RWPE2 (cell line): ENCODE measurements at regions not wholly inside any gene's neighbourhood (a gene's known extent, or its start where the extent isn't known, plus 50 kb on each side); places are given as distances from the start of the nearest gene placed in this dataset.

Experiments
- ATAC-seq: fragments of 200-7000 bp; cut with Tn5 transposase; 3 replicates; pipeline ENCODE4 v1.9.1; 2021; ENCODE audit warnings: low read depth
- DNase-seq: peaks from one replicate; pipeline ENCODE4 v3.0.0-alpha.2; 2020; ENCODE audit warnings: low spot score
- H3K27ac ChIP-seq: fragments of 450-650 bp; 2 replicates; pipeline ENCODE4 v1.5.1; 2017; ENCODE audit warnings: mild to moderate bottlenecking; ENCODE audit not compliant: poor library complexity, severe bottlenecking
- H3K27me3 ChIP-seq: fragments of 250-450 bp; sonication (Bioruptor Pico); 2 replicates; pipeline ENCODE4 v1.5.1; 2021; ENCODE audit warnings: mild to moderate bottlenecking, moderate library complexity; ENCODE audit not compliant: insufficient read depth, poor library complexity, severe bottlenecking
- H3K36me3 ChIP-seq: fragments of 250-450 bp; sonication (Bioruptor Pico); 2 replicates; pipeline ENCODE4 v1.5.1; 2020; ENCODE audit warnings: low read depth, mild to moderate bottlenecking, moderate library complexity
- H3K4me1 ChIP-seq: fragments of 250-450 bp; sonication (Bioruptor Pico); 2 replicates; pipeline ENCODE4 v1.5.1; 2021; ENCODE audit warnings: mild to moderate bottlenecking, moderate library complexity; ENCODE audit not compliant: insufficient read depth, poor library complexity, severe bottlenecking
- H3K4me3 ChIP-seq: fragments of 250-450 bp; sonication (Bioruptor Pico); 2 replicates; pipeline ENCODE4 v1.5.1; 2021; ENCODE audit warnings: mild to moderate bottlenecking, moderate library complexity; ENCODE audit not compliant: severe bottlenecking
- H3K9me3 ChIP-seq: fragments of 250-450 bp; sonication (Bioruptor Pico); 2 replicates; pipeline ENCODE4 v1.5.1; 2021; ENCODE audit warnings: mild to moderate bottlenecking, moderate library complexity; ENCODE audit not compliant: severe bottlenecking
- CTCF ChIP-seq: fragments of 450-650 bp; IDR thresholded peaks from one replicate; pipeline ENCODE4 v1.5.1; 2017; ENCODE audit warnings: mild to moderate bottlenecking, moderate library complexity; ENCODE audit not compliant: poor library complexity, severe bottlenecking

- Histone ChIP-seq H3K9me3 (peaks cover 5% of the 10 kb centered on the region), H3K27me3 (no peaks in the 10 kb centered on the region), H3K36me3 (no peaks in the 10 kb centered on the region), H3K4me3 (no peak overlapping the region), H3K4me1 (peaks cover 8% of the 10 kb centered on the region), H3K27ac (no peak overlapping the region)
- ATAC-seq (no peak), DNase-seq (no peak)
- TF ChIP-seq CTCF = no peak
Observed at GRCh38 chr4:74642006-74642405, 152.3 kb downstream of the BTC start.

- Histone ChIP-seq H3K9me3 (peaks cover 5% of the 10 kb centered on the region), H3K27ac (no peak overlapping the region), H3K27me3 (no peaks in the 10 kb centered on the region), H3K4me1 (peaks cover 12% of the 10 kb centered on the region), H3K4me3 (no peak overlapping the region), H3K36me3 (peaks cover 4% of the 10 kb centered on the region; the same call in 1 of the 2 replicates)
- ATAC-seq = no peak
- TF ChIP-seq CTCF = no peak
- no peak for DNase-seq
Observed at GRCh38 chr4:74649193-74649592, 145.1 kb downstream of the BTC start.

DNA sequence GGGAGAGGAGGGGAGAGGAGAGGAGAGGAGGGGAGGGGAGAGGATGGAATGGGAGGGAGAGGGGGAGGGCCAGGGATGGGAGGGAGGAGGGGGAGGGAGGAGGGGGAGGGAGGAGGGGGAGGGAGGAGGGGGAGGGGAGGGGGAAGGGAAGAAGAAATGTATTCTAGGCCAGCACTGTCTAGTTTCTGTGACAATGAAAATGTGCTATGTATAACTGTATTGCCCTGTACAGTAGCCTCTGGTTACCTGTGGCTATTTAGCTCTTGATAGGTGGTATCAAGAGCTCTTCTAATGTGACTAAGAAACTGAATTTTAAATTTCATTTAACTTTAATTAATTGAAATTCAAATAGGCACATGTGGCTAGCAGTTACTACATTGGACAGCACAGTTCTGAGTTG, 143.1 kb downstream of the BTC start:
- no peak for ATAC-seq
- peaks cover 4% of the 10 kb centered on the region; the same call in 1 of the 2 replicates for H3K36me3 ChIP-seq
- H3K4me3 ChIP-seq = no peak overlapping the region
- H3K27ac ChIP-seq = no peak overlapping the region
- DNase-seq = no peak
- no peaks in the 10 kb centered on the region for H3K27me3 ChIP-seq
- H3K4me1 ChIP-seq = peaks cover 19% of the 10 kb centered on the region
- no peaks in the 10 kb centered on the region for H3K9me3 ChIP-seq
- TF ChIP-seq CTCF = no peak

DNA sequence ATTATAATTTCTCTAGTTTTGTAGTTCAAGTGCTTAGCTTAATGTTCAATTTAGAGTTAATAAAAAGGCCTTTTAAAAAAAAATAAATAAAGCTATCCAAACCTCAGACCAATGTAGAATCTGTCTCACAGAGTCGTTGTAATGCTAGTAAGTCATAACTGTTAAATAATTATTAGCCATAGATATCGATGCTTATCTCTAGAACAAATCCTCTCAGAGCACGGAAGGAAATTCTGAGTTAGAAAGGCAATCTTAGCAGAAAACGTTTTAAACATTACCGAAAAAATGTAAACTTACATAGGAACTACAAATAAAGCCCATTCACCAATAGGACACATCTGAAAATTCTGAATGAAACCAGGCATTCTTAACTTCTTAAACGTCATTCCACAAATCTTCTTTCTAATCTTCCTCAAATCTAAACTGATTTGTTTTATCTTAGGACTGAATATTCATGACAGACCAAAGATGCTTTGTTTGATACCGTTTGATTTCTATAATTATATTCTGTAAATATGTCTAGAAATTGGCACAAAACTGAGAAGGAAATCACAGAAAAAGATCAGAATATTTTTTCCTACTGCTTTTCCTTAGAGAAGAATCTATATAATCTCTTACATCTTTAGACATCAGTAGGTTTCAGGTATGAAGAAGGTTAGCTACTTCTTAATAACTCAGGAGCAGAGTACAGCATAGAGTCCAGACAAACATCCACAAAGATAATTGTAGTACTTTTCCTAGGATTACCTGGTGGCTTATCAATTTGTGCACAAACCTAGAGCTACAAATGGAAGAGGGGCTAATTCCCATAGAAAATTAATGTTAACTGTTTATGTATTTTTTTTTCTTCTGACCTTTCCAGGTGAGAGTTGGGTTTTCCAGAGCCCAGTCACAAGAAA, 140.7 kb downstream of the BTC start:
- Histone ChIP-seq H3K4me1 (peaks cover 19% of the 10 kb centered on the region), H3K9me3 (no peaks in the 10 kb centered on the region), H3K27ac (peak overlapping the region; percentile 80), H3K36me3 (peaks cover 2% of the 10 kb centered on the region; the same call in 1 of the 2 replicates), H3K27me3 (no peaks in the 10 kb centered on the region), H3K4me3 (no peak overlapping the region)
- TF ChIP-seq CTCF = no peak
- no peak for DNase-seq
- peak; percentile 28; the same call in 2 of the 3 replicates for ATAC-seq

DNA sequence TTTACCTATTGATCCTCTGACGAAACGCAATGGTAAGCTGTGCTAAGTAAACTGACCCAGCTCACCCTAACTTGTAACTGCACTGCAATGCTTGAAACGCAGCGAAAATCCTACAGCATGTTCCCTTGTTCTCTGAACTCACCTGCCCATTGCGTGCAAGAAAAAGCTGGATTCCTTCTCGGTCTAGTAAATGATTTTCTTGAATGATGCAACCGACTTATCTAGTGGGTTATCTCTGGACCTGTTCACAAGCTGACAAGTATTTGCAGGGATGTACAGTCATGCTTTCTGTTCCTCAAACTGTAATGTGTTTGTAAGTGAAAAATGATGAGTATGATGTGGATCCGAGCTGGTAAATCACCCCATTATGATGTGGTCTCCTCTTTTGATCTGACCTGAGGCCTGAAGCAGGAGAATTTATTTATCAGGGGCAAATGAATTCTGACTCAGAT, 140.1 kb downstream of the BTC start:
- H3K4me1 ChIP-seq = peaks cover 22% of the 10 kb centered on the region
- H3K27ac ChIP-seq = peak overlapping the region; percentile 80
- ATAC-seq (peak; percentile 91), DNase-seq (peak; percentile 58)
- no peaks in the 10 kb centered on the region for H3K27me3 ChIP-seq
- H3K9me3 ChIP-seq = no peaks in the 10 kb centered on the region
- H3K36me3 ChIP-seq = no peaks in the 10 kb centered on the region
- H3K4me3 ChIP-seq = no peak overlapping the region
- TF ChIP-seq CTCF = no peak
